Gastrocnemius medialis (tissue), 4 donors: ENCODE measurements at regions not wholly inside any gene's neighbourhood (a gene's known extent, or its start where the extent isn't known, plus 50 kb on each side); places are given as distances from the start of the nearest gene placed in this dataset.

Source experiments
- ATAC-seq, 2 donors: fragments of 150-250 bp; one replicate each; pipeline ENCODE4 v1.9.1; 2016
- DNase-seq, 2 donors: peaks; one replicate each; pipeline ENCODE4 v3.0.0-alpha.2; 2019
- H3K27ac ChIP-seq, 4 donors: fragments of 200-600 bp; sonication (generic); 1 replicate in 1 of 4; 2 replicates in 3 of 4; pipeline ENCODE4 v1.5.1; 2016 to 2018; ENCODE audit warnings: mild to moderate bottlenecking in 2 of 4, moderate library complexity in 1 of 4
- H3K27me3 ChIP-seq, 3 donors: fragments of 200-600 bp; sonication (generic) in 2 of 3; 1 replicate in 1 of 3; 2 replicates in 2 of 3; pipeline versions ENCODE4 v1.5.1 to v1.6.0; 2016 to 2019; ENCODE audit warnings: mild to moderate bottlenecking in 1 of 3, moderate library complexity in 1 of 3
- H3K36me3 ChIP-seq, 2 donors: fragments of 200-600 bp; sonication (generic) in 1 of 2; one replicate each; pipeline ENCODE4 v1.5.1; 2017 to 2018
- H3K4me1 ChIP-seq, 2 donors: fragments of 200-600 bp; sonication (generic) in 1 of 2; one replicate each; pipeline ENCODE4 v1.5.1; 2016 to 2017; ENCODE audit warnings: mild to moderate bottlenecking in 2 of 2
- H3K4me3 ChIP-seq, 4 donors: fragments of 200-600 bp; sonication (generic) in 3 of 4; 1 replicate in 1 of 4; 2 replicates in 3 of 4; pipeline ENCODE4 v1.5.1; 2016 to 2019; ENCODE audit warnings: mild to moderate bottlenecking in 2 of 4
- H3K9me3 ChIP-seq, 3 donors: fragments of 200-600 bp; sonication (generic) in 2 of 3; 1 replicate in 1 of 3; 2 replicates in 2 of 3; pipeline ENCODE4 v1.5.1; 2016 to 2019
- POLR2A ChIP-seq, 2 donors: fragments of 450-650 bp; IDR thresholded peaks; one replicate each; pipeline ENCODE4 v1.6.1; 2017; ENCODE audit warnings: antibody characterized with exemption in 2 of 2, mild to moderate bottlenecking in 2 of 2, moderate library complexity in 2 of 2
- in situ Hi-C, 4 donors: fragments of 200-750 bp; cut with MboI; loops; one replicate each; pipeline versions ENCODE4 v1.15.0 to v1.8.0; 2017; ENCODE audit warnings: low sequenced_read_pairs in 4 of 4
- intact Hi-C: fragments of 100-400 bp; cut with DNase I; formaldehyde crosslinking; loops from one replicate; pipeline ENCODE4 v1.15.1; 2023; ENCODE audit warnings: low total_unique reads
- TF ChIP-seq, protein P1 (sequence below), 5 experiments: fragments of 450-650 bp in 3 of 5; fragments of 200-600 bp in 2 of 5; sonication (generic) in 2 of 5; IDR thresholded peaks in 4 of 5; conservative IDR thresholded peaks in 1 of 5; 1 replicate in 4 of 5; 2 replicates in 1 of 5; pipeline ENCODE4 v1.5.1; 2016 to 2019; ENCODE audit warnings: antibody characterized with exemption in 5 of 5, mild to moderate bottlenecking in 3 of 5, moderate library complexity in 3 of 5

DNA sequence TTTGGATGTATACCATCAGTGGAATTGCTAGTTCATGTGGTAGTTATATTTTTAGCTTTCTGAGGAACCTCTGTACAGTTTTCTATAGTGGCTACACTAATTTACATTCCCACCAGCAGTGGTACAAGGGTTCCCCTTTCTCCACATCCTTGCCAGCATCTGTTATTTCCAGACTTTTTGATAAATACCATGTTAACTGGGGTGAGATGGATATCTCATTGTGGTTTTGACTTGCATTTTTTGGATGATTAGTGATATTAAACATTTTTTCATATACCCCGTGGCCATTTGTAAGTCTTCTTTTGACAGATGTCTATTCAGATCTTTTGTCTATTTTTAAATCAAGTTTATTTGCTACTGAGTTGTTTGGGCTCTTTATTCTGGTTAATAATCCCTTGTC lies 455.6 kb upstream of the RARB start:
- Histone ChIP-seq H3K27ac (no peak overlapping the region), H3K4me1 (no peaks in the 10 kb centered on the region), H3K4me3 (no peak overlapping the region), H3K9me3 (no peaks in the 10 kb centered on the region), H3K36me3 (no peaks in the 10 kb centered on the region), H3K27me3 (no peaks in the 10 kb centered on the region)
- intact Hi-C loops = no loop called here
- TF ChIP-seq, protein P1, sequence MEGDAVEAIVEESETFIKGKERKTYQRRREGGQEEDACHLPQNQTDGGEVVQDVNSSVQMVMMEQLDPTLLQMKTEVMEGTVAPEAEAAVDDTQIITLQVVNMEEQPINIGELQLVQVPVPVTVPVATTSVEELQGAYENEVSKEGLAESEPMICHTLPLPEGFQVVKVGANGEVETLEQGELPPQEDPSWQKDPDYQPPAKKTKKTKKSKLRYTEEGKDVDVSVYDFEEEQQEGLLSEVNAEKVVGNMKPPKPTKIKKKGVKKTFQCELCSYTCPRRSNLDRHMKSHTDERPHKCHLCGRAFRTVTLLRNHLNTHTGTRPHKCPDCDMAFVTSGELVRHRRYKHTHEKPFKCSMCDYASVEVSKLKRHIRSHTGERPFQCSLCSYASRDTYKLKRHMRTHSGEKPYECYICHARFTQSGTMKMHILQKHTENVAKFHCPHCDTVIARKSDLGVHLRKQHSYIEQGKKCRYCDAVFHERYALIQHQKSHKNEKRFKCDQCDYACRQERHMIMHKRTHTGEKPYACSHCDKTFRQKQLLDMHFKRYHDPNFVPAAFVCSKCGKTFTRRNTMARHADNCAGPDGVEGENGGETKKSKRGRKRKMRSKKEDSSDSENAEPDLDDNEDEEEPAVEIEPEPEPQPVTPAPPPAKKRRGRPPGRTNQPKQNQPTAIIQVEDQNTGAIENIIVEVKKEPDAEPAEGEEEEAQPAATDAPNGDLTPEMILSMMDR (IDR thresholded peaks at IDR 0.05 in 4 of 5, conservative IDR thresholded peaks at IDR 0.05 in 1 of 5) = no peak
- no peak for TF ChIP-seq POLR2A (IDR thresholded peaks at IDR 0.05)
- DNase-seq (no peak), ATAC-seq (no peak)
- in situ Hi-C loops = loop anchor here in 1 of 4 donors (25.0 kb wide), 1 partner anchor 615 kb away; no protein-coding TSS in a partner anchor

DNA sequence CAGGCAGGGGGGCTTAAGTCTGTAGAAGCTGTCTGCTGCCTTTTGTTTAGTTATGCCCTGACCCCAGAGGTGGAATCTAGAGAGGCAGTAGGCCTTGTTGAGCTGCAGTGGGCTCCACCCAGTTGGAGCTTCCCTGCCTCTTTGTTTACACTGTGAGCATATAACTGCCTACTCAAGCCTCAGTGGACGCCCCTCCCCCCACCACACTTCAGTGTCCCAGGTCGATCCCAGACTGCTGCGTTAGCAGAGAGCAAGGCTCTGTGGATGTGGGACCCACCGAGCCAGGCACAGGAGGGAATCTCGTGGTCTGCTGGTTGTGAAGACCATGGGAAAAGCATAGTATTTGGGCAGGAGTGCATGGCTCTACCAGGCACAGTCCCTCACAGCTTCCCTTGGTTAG lies 446.8 kb upstream of the RARB start:
- H3K36me3 ChIP-seq = no peaks in the 10 kb centered on the region
- ATAC-seq (no peak), DNase-seq (no peak)
- peaks cover 5 to 6% of the 10 kb centered on the region in 2 donors for H3K4me1 ChIP-seq
- no peak for TF ChIP-seq POLR2A (IDR thresholded peaks at IDR 0.05)
- TF ChIP-seq, protein P1 (IDR thresholded peaks at IDR 0.05 in 4 of 5, conservative IDR thresholded peaks at IDR 0.05 in 1 of 5) = no peak
- in situ Hi-C loops (no loop called here), intact Hi-C loops (no loop called here)
- no peaks in the 10 kb centered on the region for H3K9me3 ChIP-seq
- no peak overlapping the region for H3K4me3 ChIP-seq
- no peaks in the 10 kb centered on the region for H3K27me3 ChIP-seq
- H3K27ac ChIP-seq = no peak overlapping the region

- Histone ChIP-seq H3K27ac (no peak overlapping the region), H3K9me3 (no peaks in the 10 kb centered on the region), H3K27me3 (no peaks in the 10 kb centered on the region), H3K36me3 (no peaks in the 10 kb centered on the region), H3K4me3 (no peak overlapping the region), H3K4me1 (peaks cover 5 to 6% of the 10 kb centered on the region in 2 donors)
- intact Hi-C loops = no loop called here
- ATAC-seq (peak; percentile 73 to 85), DNase-seq (peak; percentile 27 to 39)
- TF ChIP-seq, protein P1 (IDR thresholded peaks at IDR 0.05 in 4 of 5, conservative IDR thresholded peaks at IDR 0.05 in 1 of 5) = no peak
- no peak for TF ChIP-seq POLR2A (IDR thresholded peaks at IDR 0.05)
- in situ Hi-C loops = no loop called here
Measured at GRCh38 chr3:24981924-24982323, 446.1 kb upstream of the RARB start.

GRCh38 chr3:24985668-24986067 lies 442.4 kb upstream of the RARB start:
- no peak overlapping the region for H3K4me3 ChIP-seq
- no peak for DNase-seq
- no peaks in the 10 kb centered on the region for H3K27me3 ChIP-seq
- H3K27ac ChIP-seq = no peak overlapping the region
- H3K36me3 ChIP-seq = no peaks in the 10 kb centered on the region
- in situ Hi-C loops (no loop called here), intact Hi-C loops (no loop called here)
- peaks cover 5 to 6% of the 10 kb centered on the region in 2 donors for H3K4me1 ChIP-seq
- no peak for ATAC-seq
- H3K9me3 ChIP-seq = no peaks in the 10 kb centered on the region
- TF ChIP-seq POLR2A (IDR thresholded peaks at IDR 0.05) = no peak
- TF ChIP-seq, protein P1 (IDR thresholded peaks at IDR 0.05 in 4 of 5, conservative IDR thresholded peaks at IDR 0.05 in 1 of 5) = no peak

GRCh38 chr3:24986612-24987011 lies 441.5 kb upstream of the RARB start:
- Histone ChIP-seq H3K27me3 (no peaks in the 10 kb centered on the region), H3K9me3 (no peaks in the 10 kb centered on the region), H3K4me3 (no peak overlapping the region), H3K36me3 (no peaks in the 10 kb centered on the region), H3K27ac (no peak overlapping the region), H3K4me1 (peaks cover 5 to 6% of the 10 kb centered on the region in 2 donors)
- in situ Hi-C loops (no loop called here), intact Hi-C loops (no loop called here)
- TF ChIP-seq, protein P1 (IDR thresholded peaks at IDR 0.05 in 4 of 5, conservative IDR thresholded peaks at IDR 0.05 in 1 of 5) = no peak
- TF ChIP-seq POLR2A (IDR thresholded peaks at IDR 0.05) = no peak
- ATAC-seq = no peak
- DNase-seq = no peak
